SK-N-SH (cell line): ENCODE measurements at regions not wholly inside any gene's neighbourhood (a gene's known extent, or its start where the extent isn't known, plus 50 kb on each side); places are given as distances from the start of the nearest gene placed in this dataset.

ENCODE experiments used
- CTCF ChIA-PET: fragments of 300-600, 350-600 bp; formaldehyde crosslinking; extraction: SDS; loops from one replicate; lab custom pipeline; 2021; lab: Yijun Ruan, JAX
- POLR2A ChIA-PET: fragments of 350-600 bp; sonication (Branson Sonifier 250); formaldehyde crosslinking; extraction: SDS; loops from one replicate; lab custom pipeline; 2020; ENCODE audit warnings: antibody characterized with exemption, inconsistent platforms; lab: Yijun Ruan, JAX
- DNase-seq: peaks from one replicate; pipeline ENCODE4 v3.0.0; 2012
- H2AFZ ChIP-seq: fragments of 200-600 bp; sonication (generic); 2 replicates; pipeline ENCODE4 v1.8.1; 2016; ENCODE audit warnings: antibody characterized with exemption, mild to moderate bottlenecking, low read depth
- H3F3A ChIP-seq: fragments of 200-600 bp; sonication (generic); replicated peaks from 2 replicates; pipeline ENCODE3; 2016; ENCODE audit warnings: antibody characterized with exemption, mild to moderate bottlenecking; ENCODE audit not compliant: insufficient read depth
- H3K27ac ChIP-seq, 2 experiments: fragments of 200-500 bp in 1 of 2; fragments of 200-600 bp in 1 of 2; sonication (Bioruptor generic) in 1 of 2; sonication (generic), shearing (Covaris generic) in 1 of 2; 2 replicates each; pipeline versions ENCODE4 v1.5.1 to v1.6.1; 2014 to 2016; ENCODE audit warnings: low read depth in 2 of 2, inconsistent platforms in 1 of 2, low read length in 1 of 2, mild to moderate bottlenecking in 1 of 2, mixed read lengths in 1 of 2
- H3K27me3 ChIP-seq: fragments of 200-600 bp; sonication (generic), shearing (Covaris generic); 2 replicates; pipeline ENCODE4 v1.6.1; 2016; ENCODE audit warnings: mixed run types; ENCODE audit not compliant: insufficient read depth
- H3K36me3 ChIP-seq, 2 experiments: fragments of 200-500 bp in 1 of 2; fragments of 200-600 bp in 1 of 2; sonication (Bioruptor generic) in 1 of 2; sonication (generic) in 1 of 2; replicated peaks in 1 of 2; 2 replicates each; pipeline versions ENCODE3 to v1.5.1; 2014 to 2016; ENCODE audit warnings: low read length in 1 of 2, mild to moderate bottlenecking in 1 of 2; ENCODE audit not compliant: insufficient read depth in 2 of 2, control insufficient read depth in 1 of 2
- H3K4me1 ChIP-seq, 2 experiments: fragments of 200-500 bp in 1 of 2; fragments of 200-600 bp in 1 of 2; sonication (Bioruptor generic) in 1 of 2; sonication (generic), shearing (Covaris generic) in 1 of 2; 2 replicates each; pipeline versions ENCODE4 v1.5.1 to v1.6.1; 2014 to 2016; ENCODE audit warnings: low read depth in 1 of 2, low read length in 1 of 2, mixed run types in 1 of 2; ENCODE audit not compliant: insufficient read depth in 2 of 2, control insufficient read depth in 1 of 2
- H3K4me2 ChIP-seq: fragments of 200-600 bp; sonication (generic), shearing (Covaris generic); 2 replicates; pipeline ENCODE4 v1.6.1; 2017; ENCODE audit warnings: mixed run types
- H3K4me3 ChIP-seq, 2 experiments: fragments of 200-500 bp in 1 of 2; fragments of 200-600 bp in 1 of 2; sonication (Bioruptor generic) in 1 of 2; sonication (generic), shearing (Covaris generic) in 1 of 2; 2 replicates each; pipeline versions ENCODE4 v1.5.1 to v1.8.1; 2014 to 2016; ENCODE audit warnings: low read depth in 2 of 2, inconsistent platforms in 1 of 2, low read length in 1 of 2, mild to moderate bottlenecking in 1 of 2, mixed read lengths in 1 of 2, moderate library complexity in 1 of 2
- H3K79me2 ChIP-seq: fragments of 200-600 bp; sonication (generic); 2 replicates; pipeline ENCODE4 v1.8.1; 2017; ENCODE audit warnings: mild to moderate bottlenecking; ENCODE audit not compliant: insufficient read depth
- H3K9ac ChIP-seq: fragments of 200-600 bp; sonication (generic); 2 replicates; pipeline ENCODE4 v1.6.1; 2017; ENCODE audit warnings: mixed run types
- H3K9me2 ChIP-seq: fragments of 200-600 bp; sonication (generic); 2 replicates; pipeline ENCODE4 v1.6.1; 2017; ENCODE audit warnings: mixed run types
- H3K9me3 ChIP-seq: fragments of 200-600 bp; sonication (generic); 2 replicates; pipeline ENCODE4 v1.6.1; 2017; ENCODE audit warnings: mixed run types, mild to moderate bottlenecking, moderate library complexity
- H4K20me1 ChIP-seq: fragments of 200-600 bp; sonication (generic); 2 replicates; pipeline ENCODE4 v1.6.1; 2017; ENCODE audit warnings: mild to moderate bottlenecking, mixed run types; ENCODE audit not compliant: insufficient read depth
- CHD2 ChIP-seq: fragments of 150-350 bp; IDR thresholded peaks from 2 replicates; pipeline ENCODE4 v1.6.1; 2018; ENCODE audit warnings: low read length; ENCODE audit not compliant: partially characterized antibody
- CTCF ChIP-seq: fragments of 200-600 bp; sonication (generic); IDR thresholded peaks from 2 replicates; pipeline ENCODE4 v1.6.1; 2017; ENCODE audit warnings: antibody characterized with exemption, mild to moderate bottlenecking, moderate library complexity
- ELF1 ChIP-seq: IDR thresholded peaks from 2 replicates; pipeline ENCODE4 v1.4.0; 2012
- EZH2phosphoT487 ChIP-seq: fragments of 200-600 bp; sonication (generic); IDR thresholded peaks from 2 replicates; pipeline ENCODE4 v1.6.1; 2017; ENCODE audit warnings: low read depth, mixed run types, mild to moderate bottlenecking, antibody characterized with exemption, moderate library complexity, borderline replicate concordance
- FOSL2 ChIP-seq: IDR thresholded peaks from 2 replicates; pipeline ENCODE4 v1.4.0; 2012; ENCODE audit warnings: low read depth, mild to moderate bottlenecking, moderate library complexity, borderline replicate concordance
- FOXM1 ChIP-seq: IDR thresholded peaks from 2 replicates; pipeline ENCODE4 v1.4.0; 2012; ENCODE audit warnings: low read depth, mild to moderate bottlenecking
- GABPA ChIP-seq: IDR thresholded peaks from 2 replicates; pipeline ENCODE4 v1.4.0; 2012; ENCODE audit warnings: low read depth, mild to moderate bottlenecking
- JUND ChIP-seq: IDR thresholded peaks from 2 replicates; pipeline ENCODE4 v1.4.0; 2012
- MAX ChIP-seq: IDR thresholded peaks from 2 replicates; pipeline ENCODE4 v1.4.0; 2012; ENCODE audit warnings: low read depth
- MXI1 ChIP-seq: IDR thresholded peaks from 2 replicates; pipeline ENCODE4 v1.6.1; 2012; ENCODE audit warnings: mild to moderate bottlenecking, low read depth, low read length, improper control_type of control experiment
- RAD21 ChIP-seq: IDR thresholded peaks from 2 replicates; pipeline ENCODE4 v1.6.1; 2012; ENCODE audit warnings: mild to moderate bottlenecking, low read length
- RXRA ChIP-seq: IDR thresholded peaks from 2 replicates; pipeline ENCODE4 v1.4.0; 2012; ENCODE audit warnings: low read depth, mild to moderate bottlenecking, borderline replicate concordance
- TCF12 ChIP-seq: IDR thresholded peaks from 2 replicates; pipeline ENCODE4 v1.4.0; 2012
- YY1 ChIP-seq: IDR thresholded peaks from 2 replicates; pipeline ENCODE4 v1.4.0; 2012; ENCODE audit warnings: low read depth, mild to moderate bottlenecking
- WGBS: methylation state at CpG from one replicate; pipeline ENCODE4 v1.1.6; 2017; ENCODE audit warnings: low lambda C conversion rate; 5-methylcytosine and 5-hydroxymethylcytosine counted together

DNA sequence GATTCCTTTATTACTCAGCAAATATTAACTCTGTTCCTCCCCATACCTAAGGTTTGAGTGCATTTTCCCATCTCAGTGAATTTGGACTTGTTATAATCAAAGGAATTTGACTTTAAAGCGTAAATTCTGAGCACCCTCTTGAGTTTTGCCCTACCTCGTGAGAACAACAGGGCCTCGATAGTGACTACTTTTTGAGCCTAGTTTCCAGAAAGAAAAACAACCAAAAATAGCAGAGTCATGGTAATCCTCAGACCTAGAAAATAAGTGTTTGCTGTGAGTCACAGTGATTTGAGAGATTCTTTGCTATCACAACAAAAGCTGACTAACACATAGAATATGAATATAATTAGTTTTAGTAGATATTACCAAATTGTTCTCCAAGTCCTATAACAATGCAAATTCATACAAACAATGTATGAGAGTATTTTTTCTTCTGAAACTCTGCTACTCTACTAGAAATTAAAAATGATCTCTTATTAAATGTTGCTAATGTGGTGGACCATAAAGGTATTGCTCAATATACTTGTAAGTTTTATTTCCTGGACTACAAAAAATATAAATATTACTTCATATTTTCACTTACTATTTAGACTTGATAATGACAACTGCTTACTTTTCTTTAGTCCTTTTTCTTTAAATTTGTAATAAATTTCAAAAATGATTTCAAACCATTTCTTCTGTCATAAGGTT lies 759.7 kb downstream of the BRINP1 start:
- no peaks in the 10 kb centered on the region for H3K36me3 ChIP-seq
- H3K9me3 ChIP-seq, result no peaks in the 10 kb centered on the region; the same call in 1 of the 2 replicates
- no peak for DNase-seq
- WGBS, result 36% methylated on average over 3 of the region's 3 CpGs
- no peak overlapping the region for H3K4me2 ChIP-seq
- no peaks in the 10 kb centered on the region for H4K20me1 ChIP-seq
- H3K4me1 ChIP-seq, result no peaks in the 10 kb centered on the region
- no peaks in the 10 kb centered on the region for H3K27me3 ChIP-seq
- no peak for TF ChIP-seq ELF1
- no peak for TF ChIP-seq MAX
- no peak for TF ChIP-seq GABPA
- no peak for TF ChIP-seq EZH2phosphoT487
- TF ChIP-seq JUND, result no peak
- TF ChIP-seq RXRA, result no peak
- no peak for TF ChIP-seq CTCF
- TF ChIP-seq FOXM1, result no peak
- H3K27ac ChIP-seq, result no peak overlapping the region
- no peak overlapping the region for H3K4me3 ChIP-seq
- CTCF ChIA-PET, result interaction anchor here (1.4 kb wide), 1 partner anchor 13 kb away, joined by 3 read pairs; no protein-coding TSS in a partner anchor
- H3K79me2 ChIP-seq, result no peaks in the 10 kb centered on the region
- H3K9ac ChIP-seq, result no peak overlapping the region
- H3K9me2 ChIP-seq, result no peaks in the 10 kb centered on the region
- POLR2A ChIA-PET, result no interaction called here
- no peaks in the 10 kb centered on the region for H3F3A ChIP-seq
- no peak overlapping the region for H2AFZ ChIP-seq

DNA sequence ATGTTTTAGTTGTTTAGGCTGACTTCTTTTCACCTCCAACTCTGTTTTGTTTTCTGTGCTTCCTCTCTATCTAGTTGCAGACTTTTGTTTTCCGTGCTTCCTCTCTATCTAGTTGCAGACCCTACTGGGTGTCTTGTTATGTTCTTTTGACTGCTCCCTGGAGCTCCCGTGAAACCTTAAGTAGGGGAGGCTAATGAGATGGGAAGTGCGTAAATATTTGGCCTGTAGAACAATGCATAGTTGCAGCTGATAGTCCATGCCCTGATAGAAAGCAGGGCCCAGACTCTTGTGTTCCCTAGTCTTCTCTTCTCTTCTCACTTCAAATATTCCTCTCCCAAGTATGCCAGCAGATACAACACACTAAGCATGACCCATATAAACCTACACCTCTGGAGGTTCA lies 757.0 kb downstream of the BRINP1 start:
- Histone ChIP-seq H4K20me1 (no peaks in the 10 kb centered on the region), H3K27me3 (no peaks in the 10 kb centered on the region), H3K4me1 (no peaks in the 10 kb centered on the region), H3K79me2 (no peaks in the 10 kb centered on the region), H3K9me3 (no peaks in the 10 kb centered on the region; the same call in 1 of the 2 replicates), H3K4me2 (no peak overlapping the region), H3K4me3 (no peak overlapping the region), H3K36me3 (no peaks in the 10 kb centered on the region), H3K9ac (no peak overlapping the region), H2AFZ (no peak overlapping the region), H3F3A (no peaks in the 10 kb centered on the region), H3K27ac (no peak overlapping the region), H3K9me2 (no peaks in the 10 kb centered on the region)
- ChIA-PET CTCF (no interaction called here), POLR2A (no interaction called here)
- WGBS, result 30% methylated on average over 3 of the region's 3 CpGs
- no peak for DNase-seq
- TF ChIP-seq FOXM1 (no peak), CHD2 (no peak), MXI1 (no peak), YY1 (no peak), RAD21 (no peak), FOSL2 (no peak), TCF12 (no peak)
